ENCODE measurements at regions not wholly inside any gene's neighbourhood (a gene's known extent, or its start where the extent isn't known, plus 50 kb on each side); places are given as distances from the start of the nearest gene placed in this dataset.

GRCh38 chr6:113598786-113599185 lies 258.4 kb upstream of the MARCKS start:
- no peak overlapping the region for H2AFZ ChIP-seq
- peaks cover 3% of the 10 kb centered on the region; the same call in 1 of the 3 replicates for H3K36me3 Mint-ChIP-seq (ENCODE audit: low read depth)
- no peaks in the 10 kb centered on the region for H3K9me3 Mint-ChIP-seq
- TF ChIP-seq ZNF114 (CRISPR knock-in tag; IDR thresholded peaks at IDR 0.05) = no peak
- TF ChIP-seq EZH2 (IDR thresholded peaks at IDR 0.05; ENCODE audit: low read depth, unreplicated experiment) = no peak
- no peak for TF ChIP-seq STAT1 (IDR thresholded peaks at IDR 0.05; ENCODE audit: unreplicated experiment)
- TF ChIP-seq, protein P1, sequence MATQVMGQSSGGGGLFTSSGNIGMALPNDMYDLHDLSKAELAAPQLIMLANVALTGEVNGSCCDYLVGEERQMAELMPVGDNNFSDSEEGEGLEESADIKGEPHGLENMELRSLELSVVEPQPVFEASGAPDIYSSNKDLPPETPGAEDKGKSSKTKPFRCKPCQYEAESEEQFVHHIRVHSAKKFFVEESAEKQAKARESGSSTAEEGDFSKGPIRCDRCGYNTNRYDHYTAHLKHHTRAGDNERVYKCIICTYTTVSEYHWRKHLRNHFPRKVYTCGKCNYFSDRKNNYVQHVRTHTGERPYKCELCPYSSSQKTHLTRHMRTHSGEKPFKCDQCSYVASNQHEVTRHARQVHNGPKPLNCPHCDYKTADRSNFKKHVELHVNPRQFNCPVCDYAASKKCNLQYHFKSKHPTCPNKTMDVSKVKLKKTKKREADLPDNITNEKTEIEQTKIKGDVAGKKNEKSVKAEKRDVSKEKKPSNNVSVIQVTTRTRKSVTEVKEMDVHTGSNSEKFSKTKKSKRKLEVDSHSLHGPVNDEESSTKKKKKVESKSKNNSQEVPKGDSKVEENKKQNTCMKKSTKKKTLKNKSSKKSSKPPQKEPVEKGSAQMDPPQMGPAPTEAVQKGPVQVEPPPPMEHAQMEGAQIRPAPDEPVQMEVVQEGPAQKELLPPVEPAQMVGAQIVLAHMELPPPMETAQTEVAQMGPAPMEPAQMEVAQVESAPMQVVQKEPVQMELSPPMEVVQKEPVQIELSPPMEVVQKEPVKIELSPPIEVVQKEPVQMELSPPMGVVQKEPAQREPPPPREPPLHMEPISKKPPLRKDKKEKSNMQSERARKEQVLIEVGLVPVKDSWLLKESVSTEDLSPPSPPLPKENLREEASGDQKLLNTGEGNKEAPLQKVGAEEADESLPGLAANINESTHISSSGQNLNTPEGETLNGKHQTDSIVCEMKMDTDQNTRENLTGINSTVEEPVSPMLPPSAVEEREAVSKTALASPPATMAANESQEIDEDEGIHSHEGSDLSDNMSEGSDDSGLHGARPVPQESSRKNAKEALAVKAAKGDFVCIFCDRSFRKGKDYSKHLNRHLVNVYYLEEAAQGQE (IDR thresholded peaks at IDR 0.05; ENCODE audit: unreplicated experiment) = no peak
- TF ChIP-seq, protein P2, sequence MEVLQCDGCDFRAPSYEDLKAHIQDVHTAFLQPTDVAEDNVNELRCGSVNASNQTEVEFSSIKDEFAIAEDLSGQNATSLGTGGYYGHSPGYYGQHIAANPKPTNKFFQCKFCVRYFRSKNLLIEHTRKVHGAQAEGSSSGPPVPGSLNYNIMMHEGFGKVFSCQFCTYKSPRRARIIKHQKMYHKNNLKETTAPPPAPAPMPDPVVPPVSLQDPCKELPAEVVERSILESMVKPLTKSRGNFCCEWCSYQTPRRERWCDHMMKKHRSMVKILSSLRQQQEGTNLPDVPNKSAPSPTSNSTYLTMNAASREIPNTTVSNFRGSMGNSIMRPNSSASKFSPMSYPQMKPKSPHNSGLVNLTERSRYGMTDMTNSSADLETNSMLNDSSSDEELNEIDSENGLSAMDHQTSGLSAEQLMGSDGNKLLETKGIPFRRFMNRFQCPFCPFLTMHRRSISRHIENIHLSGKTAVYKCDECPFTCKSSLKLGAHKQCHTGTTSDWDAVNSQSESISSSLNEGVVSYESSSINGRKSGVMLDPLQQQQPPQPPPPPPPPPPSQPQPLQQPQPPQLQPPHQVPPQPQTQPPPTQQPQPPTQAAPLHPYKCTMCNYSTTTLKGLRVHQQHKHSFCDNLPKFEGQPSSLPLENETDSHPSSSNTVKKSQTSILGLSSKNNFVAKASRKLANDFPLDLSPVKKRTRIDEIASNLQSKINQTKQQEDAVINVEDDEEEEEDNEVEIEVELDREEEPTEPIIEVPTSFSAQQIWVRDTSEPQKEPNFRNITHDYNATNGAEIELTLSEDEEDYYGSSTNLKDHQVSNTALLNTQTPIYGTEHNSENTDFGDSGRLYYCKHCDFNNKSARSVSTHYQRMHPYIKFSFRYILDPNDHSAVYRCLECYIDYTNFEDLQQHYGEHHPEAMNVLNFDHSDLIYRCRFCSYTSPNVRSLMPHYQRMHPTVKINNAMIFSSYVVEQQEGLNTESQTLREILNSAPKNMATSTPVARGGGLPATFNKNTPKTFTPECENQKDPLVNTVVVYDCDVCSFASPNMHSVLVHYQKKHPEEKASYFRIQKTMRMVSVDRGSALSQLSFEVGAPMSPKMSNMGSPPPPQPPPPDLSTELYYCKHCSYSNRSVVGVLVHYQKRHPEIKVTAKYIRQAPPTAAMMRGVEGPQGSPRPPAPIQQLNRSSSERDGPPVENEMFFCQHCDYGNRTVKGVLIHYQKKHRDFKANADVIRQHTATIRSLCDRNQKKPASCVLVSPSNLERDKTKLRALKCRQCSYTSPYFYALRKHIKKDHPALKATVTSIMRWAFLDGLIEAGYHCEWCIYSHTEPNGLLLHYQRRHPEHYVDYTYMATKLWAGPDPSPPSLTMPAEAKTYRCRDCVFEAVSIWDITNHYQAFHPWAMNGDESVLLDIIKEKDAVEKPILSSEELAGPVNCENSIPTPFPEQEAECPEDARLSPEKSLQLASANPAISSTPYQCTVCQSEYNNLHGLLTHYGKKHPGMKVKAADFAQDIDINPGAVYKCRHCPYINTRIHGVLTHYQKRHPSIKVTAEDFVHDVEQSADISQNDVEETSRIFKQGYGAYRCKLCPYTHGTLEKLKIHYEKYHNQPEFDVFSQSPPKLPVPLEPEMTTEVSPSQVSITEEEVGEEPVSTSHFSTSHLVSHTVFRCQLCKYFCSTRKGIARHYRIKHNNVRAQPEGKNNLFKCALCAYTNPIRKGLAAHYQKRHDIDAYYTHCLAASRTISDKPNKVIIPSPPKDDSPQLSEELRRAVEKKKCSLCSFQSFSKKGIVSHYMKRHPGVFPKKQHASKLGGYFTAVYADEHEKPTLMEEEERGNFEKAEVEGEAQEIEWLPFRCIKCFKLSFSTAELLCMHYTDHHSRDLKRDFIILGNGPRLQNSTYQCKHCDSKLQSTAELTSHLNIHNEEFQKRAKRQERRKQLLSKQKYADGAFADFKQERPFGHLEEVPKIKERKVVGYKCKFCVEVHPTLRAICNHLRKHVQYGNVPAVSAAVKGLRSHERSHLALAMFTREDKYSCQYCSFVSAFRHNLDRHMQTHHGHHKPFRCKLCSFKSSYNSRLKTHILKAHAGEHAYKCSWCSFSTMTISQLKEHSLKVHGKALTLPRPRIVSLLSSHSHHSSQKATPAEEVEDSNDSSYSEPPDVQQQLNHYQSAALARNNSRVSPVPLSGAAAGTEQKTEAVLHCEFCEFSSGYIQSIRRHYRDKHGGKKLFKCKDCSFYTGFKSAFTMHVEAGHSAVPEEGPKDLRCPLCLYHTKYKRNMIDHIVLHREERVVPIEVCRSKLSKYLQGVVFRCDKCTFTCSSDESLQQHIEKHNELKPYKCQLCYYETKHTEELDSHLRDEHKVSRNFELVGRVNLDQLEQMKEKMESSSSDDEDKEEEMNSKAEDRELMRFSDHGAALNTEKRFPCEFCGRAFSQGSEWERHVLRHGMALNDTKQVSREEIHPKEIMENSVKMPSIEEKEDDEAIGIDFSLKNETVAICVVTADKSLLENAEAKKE (CRISPR knock-in tag; IDR thresholded peaks at IDR 0.05) = no peak
- no peak for TF ChIP-seq EZH2phosphoT487 (IDR thresholded peaks at IDR 0.05; ENCODE audit: unreplicated experiment)
- peaks cover 6% of the 10 kb centered on the region; the same call in 1 of the 2 replicates for H3K4me1 ChIP-seq (ENCODE audit: insufficient read depth)
- H3K27ac Mint-ChIP-seq = no peak overlapping the region
- peaks cover 3% of the 10 kb centered on the region for H3K27me3 Mint-ChIP-seq (ENCODE audit: insufficient read depth, low read depth, poor library complexity)
- H3K9me2 ChIP-seq (ENCODE audit: insufficient read depth) = peaks cover 5% of the 10 kb centered on the region
- no peak overlapping the region for H3K4me3 ChIP-seq
- no peaks in the 10 kb centered on the region for H3K79me2 ChIP-seq (replicated peaks; ENCODE audit: insufficient read depth)
- peaks cover under 1% of the 10 kb centered on the region; the same call in 1 of the 2 replicates for H3K36me3 ChIP-seq (ENCODE audit: insufficient read depth)
- ATAC-seq = no peak
- no peaks in the 10 kb centered on the region for H4K20me1 ChIP-seq (replicated peaks; ENCODE audit: insufficient read depth)
- H3K4me2 ChIP-seq = no peak overlapping the region
- no peak for DNase-seq (ENCODE audit: low spot score)
- no peaks in the 10 kb centered on the region for H3F3A ChIP-seq (replicated peaks; ENCODE audit: low read depth)
- H3K4me3 Mint-ChIP-seq = no peak overlapping the region
- no peaks in the 10 kb centered on the region for H3K27me3 ChIP-seq (ENCODE audit: insufficient read depth)
- H3K4me1 Mint-ChIP-seq = peaks cover 6% of the 10 kb centered on the region
- H3K27ac ChIP-seq (ENCODE audit: low read depth) = no peak overlapping the region
